HG03159 (cell line): ENCODE measurements at regions not wholly inside any gene's neighbourhood (a gene's known extent, or its start where the extent isn't known, plus 50 kb on each side); places are given as distances from the start of the nearest gene placed in this dataset.
"Not testable (repeated sequence)": the region's sequence is repeated elsewhere in the genome, so short reads cannot be mapped to it uniquely, and the experiment has no call there.

ENCODE experiments used
- ATAC-seq: cut with Tn5 transposase; IDR thresholded peaks from one replicate; pipeline ENCODE4 v1.9.1; 2021; ENCODE audit warnings: mild to moderate bottlenecking, moderate library complexity; ENCODE audit not compliant: unreplicated experiment

- ATAC-seq, result no peak
These were observed 933.6 kb upstream of the SLC39A10 start for GRCh38 chr2:194723446-194723845.

GRCh38 chr2:194721227-194721626 is 935.8 kb upstream of the SLC39A10 start:
- ATAC-seq, result no peak

GRCh38 chr2:194720462-194720861 is 936.6 kb upstream of the SLC39A10 start:
- ATAC-seq, result no peak

GRCh38 chr2:194718881-194719280 is 938.1 kb upstream of the SLC39A10 start:
- no peak for ATAC-seq

GRCh38 chr2:194714541-194714940 is 942.5 kb upstream of the SLC39A10 start:
- ATAC-seq, result no peak

- no peak for ATAC-seq
These were observed 947.2 kb upstream of the SLC39A10 start for GRCh38 chr2:194709840-194710239.

- no peak for ATAC-seq
These were observed 950.8 kb upstream of the SLC39A10 start for GRCh38 chr2:194706179-194706578.

GRCh38 chr2:194705398-194705797 is 951.6 kb upstream of the SLC39A10 start:
- ATAC-seq, result no peak

- ATAC-seq, result no peak
These were observed 956.3 kb upstream of the SLC39A10 start for GRCh38 chr2:194700726-194701125.

GRCh38 chr2:194700116-194700515 is 956.9 kb upstream of the SLC39A10 start:
- no peak for ATAC-seq

- ATAC-seq, result no peak
These were observed 959.0 kb upstream of the SLC39A10 start for GRCh38 chr2:194698012-194698411.

- no peak for ATAC-seq
These were observed 959.6 kb upstream of the SLC39A10 start for GRCh38 chr2:194697439-194697838.

GRCh38 chr2:194696690-194697089 is 960.3 kb upstream of the SLC39A10 start:
- ATAC-seq, result no peak

GRCh38 chr2:194686569-194686968 is 970.5 kb upstream of the SLC39A10 start:
- ATAC-seq, result no peak

GRCh38 chr2:194674043-194674442 is 983.0 kb upstream of the SLC39A10 start:
- no peak for ATAC-seq

GRCh38 chr2:194672994-194673393 is 984.0 kb upstream of the SLC39A10 start:
- ATAC-seq, result no peak

GRCh38 chr2:194661431-194661830 is 995.6 kb upstream of the SLC39A10 start:
- ATAC-seq, result no peak

- ATAC-seq, result not testable (repeated sequence)
These were observed 1018.0 kb upstream of the SLC39A10 start for GRCh38 chr2:194639057-194639456.

GRCh38 chr2:194621945-194622344 is 1035.1 kb upstream of the SLC39A10 start:
- ATAC-seq, result no peak

GRCh38 chr2:194619366-194619765 is 1037.7 kb upstream of the SLC39A10 start:
- ATAC-seq, result no peak

- ATAC-seq, result no peak
These were observed 1038.6 kb upstream of the SLC39A10 start for GRCh38 chr2:194618432-194618831.

- ATAC-seq, result peak; percentile 87
These were observed 1040.7 kb upstream of the SLC39A10 start for GRCh38 chr2:194616334-194616733.

GRCh38 chr2:194610297-194610696 is 1046.7 kb upstream of the SLC39A10 start:
- no peak for ATAC-seq

- ATAC-seq, result no peak
These were observed 1053.6 kb upstream of the SLC39A10 start for GRCh38 chr2:194603429-194603828.
